ENCODE measurements at regions not wholly inside any gene's neighbourhood (a gene's known extent, or its start where the extent isn't known, plus 50 kb on each side); places are given as distances from the start of the nearest gene placed in this dataset.
"Not testable (repeated sequence)": the region's sequence is repeated elsewhere in the genome, so short reads cannot be mapped to it uniquely, and the experiment has no call there.

DNA sequence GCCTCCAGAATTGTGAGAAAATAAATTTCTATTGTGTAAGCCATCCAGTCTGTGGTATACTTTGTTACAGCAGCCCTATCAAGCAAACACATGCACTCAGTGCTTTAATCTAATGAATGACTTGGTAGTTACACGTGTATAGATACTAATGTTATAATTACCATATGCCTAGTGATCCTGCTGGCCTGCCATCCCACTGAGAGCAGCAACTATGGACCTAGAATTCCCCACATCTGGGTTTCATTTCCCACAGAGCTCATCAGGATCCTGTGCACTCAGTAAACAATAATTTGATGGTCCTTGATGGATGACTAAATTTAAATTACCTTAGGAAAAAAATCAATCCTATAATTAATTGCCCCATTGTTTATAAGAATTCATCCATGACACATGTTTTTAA lies 86.5 kb upstream of the RGS1 start:
- no peak overlapping the region for H3K4me3 ChIP-seq (ENCODE audit: low read depth, low read length)
- DNase-seq (ENCODE audit: low read depth, low spot score), result no peak
- in situ Hi-C loops (cut with HindIII; ENCODE audit: low sequenced_read_pairs), result no loop called here
- TF ChIP-seq CTCF (IDR thresholded peaks at IDR 0.05; ENCODE audit: low read depth, low read length), result no peak

GRCh38 chr1:192489748-192490147 lies 85.8 kb upstream of the RGS1 start:
- no peak overlapping the region for H3K4me3 ChIP-seq (ENCODE audit: low read depth, low read length)
- DNase-seq (ENCODE audit: low read depth, low spot score), result peak; percentile 96
- in situ Hi-C loops (cut with HindIII; ENCODE audit: low sequenced_read_pairs), result no loop called here
- TF ChIP-seq CTCF (IDR thresholded peaks at IDR 0.05; ENCODE audit: low read depth, low read length), result no peak

- in situ Hi-C loops (cut with HindIII; ENCODE audit: low sequenced_read_pairs), result no loop called here
- peak; percentile 46 for DNase-seq (ENCODE audit: low read depth, low spot score)
- TF ChIP-seq CTCF (IDR thresholded peaks at IDR 0.05; ENCODE audit: low read depth, low read length), result peak; percentile 12
- H3K4me3 ChIP-seq (ENCODE audit: low read depth, low read length), result no peak overlapping the region
These were observed 83.6 kb upstream of the RGS1 start for GRCh38 chr1:192491804-192492554.

- no peak overlapping the region for H3K4me3 ChIP-seq (ENCODE audit: low read depth, low read length)
- DNase-seq (ENCODE audit: low read depth, low spot score), result no peak
- in situ Hi-C loops (cut with HindIII; ENCODE audit: low sequenced_read_pairs), result no loop called here
- no peak for TF ChIP-seq CTCF (IDR thresholded peaks at IDR 0.05; ENCODE audit: low read depth, low read length)
These were observed 82.0 kb upstream of the RGS1 start for GRCh38 chr1:192493584-192493983.

DNA sequence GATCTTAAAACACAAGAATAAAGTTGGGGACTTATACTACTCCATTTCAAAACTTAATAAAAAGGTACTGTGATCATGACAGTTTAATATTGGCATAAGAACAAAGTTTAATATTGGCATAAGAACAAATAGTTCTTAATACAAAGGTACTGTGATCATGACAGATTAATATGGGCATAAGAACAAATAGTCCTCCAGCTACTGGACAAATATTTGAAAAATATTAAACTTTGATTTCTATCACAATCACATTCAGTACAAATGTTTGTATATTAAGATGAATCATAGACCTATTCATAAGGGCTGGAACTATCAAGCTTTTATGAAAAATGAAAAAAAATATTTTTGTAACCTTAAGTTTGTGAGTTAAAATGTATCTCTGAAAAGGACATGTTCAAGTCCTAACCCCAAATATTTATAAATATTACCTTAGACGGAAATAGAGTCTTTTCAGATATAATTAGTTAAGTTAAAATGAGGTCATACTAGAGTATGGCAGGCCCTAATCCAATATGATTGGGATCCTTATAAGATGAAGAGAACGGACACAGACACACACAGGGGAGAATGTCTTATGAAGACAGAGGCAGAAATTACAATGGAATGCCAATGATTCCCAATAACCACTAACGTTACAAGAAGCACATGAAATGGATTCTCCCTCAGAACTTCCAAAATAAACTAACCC lies 79.1 kb upstream of the RGS1 start:
- in situ Hi-C loops (cut with HindIII; ENCODE audit: low sequenced_read_pairs), result no loop called here
- no peak for DNase-seq (ENCODE audit: low read depth, low spot score)
- H3K4me3 ChIP-seq (ENCODE audit: low read depth, low read length), result no peak overlapping the region
- TF ChIP-seq CTCF (IDR thresholded peaks at IDR 0.05; ENCODE audit: low read depth, low read length), result no peak

DNA sequence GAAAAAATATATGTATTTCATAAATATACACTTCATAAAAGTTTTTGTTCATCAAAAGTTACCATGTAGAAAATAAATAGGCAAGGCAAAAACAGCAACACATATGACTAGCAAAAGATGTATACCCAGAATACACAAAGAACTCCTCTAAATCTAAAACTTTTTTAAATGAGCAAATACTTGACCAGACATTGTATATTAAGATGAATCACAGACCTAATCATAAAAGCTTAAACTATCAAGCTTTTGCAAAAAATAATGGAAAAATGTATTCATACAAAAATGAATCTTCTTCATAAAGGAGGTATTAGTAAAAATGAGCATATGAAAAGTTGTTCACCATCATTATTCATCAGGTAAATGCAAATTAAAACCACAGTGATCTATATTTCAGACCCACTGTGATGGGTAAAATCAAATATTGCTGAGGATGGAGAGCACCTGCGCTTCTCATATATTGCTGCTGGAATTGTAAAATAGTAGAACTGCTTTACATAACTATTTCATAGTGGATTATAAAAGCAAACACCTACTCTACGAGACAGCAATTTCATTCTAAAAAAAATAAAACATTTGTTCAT lies 78.3 kb upstream of the RGS1 start:
- H3K4me3 ChIP-seq (ENCODE audit: low read depth, low read length), result no peak overlapping the region
- no peak for DNase-seq (ENCODE audit: low read depth, low spot score)
- TF ChIP-seq CTCF (IDR thresholded peaks at IDR 0.05; ENCODE audit: low read depth, low read length), result no peak
- in situ Hi-C loops (cut with HindIII; ENCODE audit: low sequenced_read_pairs), result no loop called here

DNA sequence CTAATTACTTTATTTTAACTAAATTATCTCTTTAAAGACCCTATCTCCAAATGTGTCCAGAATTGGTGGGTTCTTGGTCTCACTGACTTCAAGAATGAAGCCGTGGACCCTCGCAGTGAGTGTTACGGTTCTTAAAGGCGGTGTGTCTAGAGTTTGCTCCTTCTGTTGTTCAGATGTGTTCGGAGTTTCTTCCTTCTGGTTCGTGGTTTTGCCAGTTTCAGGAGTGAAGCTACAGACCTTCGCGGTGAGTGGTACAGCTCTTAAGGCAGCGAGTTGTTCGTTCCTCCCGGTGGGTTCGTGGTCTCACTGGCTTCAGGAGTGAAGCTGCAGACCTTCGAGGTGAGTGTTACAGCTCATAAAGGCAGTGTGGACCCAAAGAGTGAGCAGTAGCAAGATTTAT lies 77.5 kb upstream of the RGS1 start:
- DNase-seq (ENCODE audit: low read depth, low spot score); in situ Hi-C loops (cut with HindIII; ENCODE audit: low sequenced_read_pairs); H3K4me3 ChIP-seq (ENCODE audit: low read depth, low read length): not testable (repeated sequence)

GRCh38 chr1:192499061-192499581 lies 76.5 kb upstream of the RGS1 start:
- DNase-seq (ENCODE audit: low read depth, low spot score); H3K4me3 ChIP-seq (ENCODE audit: low read depth, low read length); in situ Hi-C loops (cut with HindIII; ENCODE audit: low sequenced_read_pairs): not testable (repeated sequence)

- H3K4me3 ChIP-seq (ENCODE audit: low read depth, low read length); DNase-seq (ENCODE audit: low read depth, low spot score); in situ Hi-C loops (cut with HindIII; ENCODE audit: low sequenced_read_pairs): not testable (repeated sequence)
These were observed 75.0 kb upstream of the RGS1 start for GRCh38 chr1:192500541-192500940.

All from astrocyte of the spinal cord (primary cell).